K562 (cell line): ENCODE measurements at regions not wholly inside any gene's neighbourhood (a gene's known extent, or its start where the extent isn't known, plus 50 kb on each side); places are given as distances from the start of the nearest gene placed in this dataset.
"Not testable (repeated sequence)": the region's sequence is repeated elsewhere in the genome, so short reads cannot be mapped to it uniquely, and the experiment has no call there.

Experiments
- ATAC-seq: fragments of 200-7000 bp; cut with Tn5 transposase; 3 replicates; pipeline ENCODE4 v1.9.1; 2020; ENCODE audit warnings: moderate library complexity
- BruUV-seq: library from RNA; stranded (reverse); fragments of 400-500 nt; replicated peaks from 2 replicates; lab custom pipeline; 2021; lab: Mats Ljungman, UMichigan
- CTCF ChIA-PET: fragments of 300-600 bp; formaldehyde crosslinking; extraction: SDS; loops from one replicate; lab custom pipeline; 2021; ENCODE audit warnings: low intra/inter-chr PET ratio; lab: Yijun Ruan, JAX
- POLR2A ChIA-PET: fragments of 300-600, 350-650 bp; sonication (Branson Sonifier 250); formaldehyde crosslinking; extraction: SDS; loops from one replicate; lab custom pipeline; 2021; ENCODE audit warnings: antibody characterized with exemption, inconsistent platforms; lab: Yijun Ruan, JAX
- DNase-seq, 4 experiments: peaks; one replicate each; pipeline versions ENCODE4 v3.0.0 to v3.0.0-alpha.2; 2011 to 2018; ENCODE audit warnings: low spot score in 3 of 4, mixed read lengths in 3 of 4; ENCODE audit errors: extremely low read depth in 1 of 4
- FAIRE-seq: peaks from 2 replicates; lab custom pipeline; 2011; peaks lifted over from hg19 to GRCh38; lab: Jason Lieb, UNC
- H2AFZ ChIP-seq: 2 replicates; pipeline ENCODE4 v1.6.0; 2011; ENCODE audit warnings: low read depth, low read length, control low read depth, inconsistent platforms
- H3K27ac ChIP-seq: fragments of 200-600 bp; 3 replicates; pipeline ENCODE4 v1.8.0; 2011; ENCODE audit warnings: low read depth, mild to moderate bottlenecking, control low read depth, inconsistent platforms, low read length, moderate library complexity, mixed read lengths; ENCODE audit errors: extremely low read depth
- H3K27me3 ChIP-seq, 2 experiments: fragments of 300-600 bp in 1 of 2; 2 replicates in 1 of 2; 3 replicates in 1 of 2; pipeline versions ENCODE4 v1.6.0 to v1.8.0; 2011; ENCODE audit warnings: inconsistent platforms in 2 of 2, low read length in 2 of 2, mild to moderate bottlenecking in 1 of 2, mixed read lengths in 1 of 2, moderate library complexity in 1 of 2; ENCODE audit not compliant: control insufficient read depth in 2 of 2, insufficient read depth in 2 of 2
- H3K36me3 ChIP-seq: fragments of 300-600 bp; 3 replicates; pipeline ENCODE4 v1.8.0; 2011; ENCODE audit warnings: mild to moderate bottlenecking, low read length, inconsistent platforms; ENCODE audit not compliant: control insufficient read depth, insufficient read depth
- H3K4me1 ChIP-seq, 2 experiments: fragments of 200-600 bp in 1 of 2; replicated peaks in 1 of 2; 2 replicates in 1 of 2; 3 replicates in 1 of 2; pipeline versions ENCODE4 v1.5.1 to v1.8.0; 2011; ENCODE audit warnings: inconsistent platforms in 2 of 2, low read length in 2 of 2, mild to moderate bottlenecking in 1 of 2, mixed read lengths in 1 of 2, moderate library complexity in 1 of 2; ENCODE audit not compliant: control insufficient read depth in 2 of 2, insufficient read depth in 2 of 2
- H3K4me2 ChIP-seq: 2 replicates; pipeline ENCODE4 v1.6.1; 2011; ENCODE audit warnings: low read length, control low read depth, inconsistent platforms, mixed read lengths; ENCODE audit not compliant: insufficient read depth
- H3K4me3 ChIP-seq: fragments of 200-600 bp; sonication (generic), shearing (Covaris generic); 2 replicates; pipeline ENCODE4 v1.5.1; 2016; ENCODE audit warnings: control low read depth, inconsistent platforms
- H3K79me2 ChIP-seq: fragments of 200-600 bp; 3 replicates; pipeline ENCODE4 v1.8.0; 2011; ENCODE audit warnings: low read length, inconsistent platforms; ENCODE audit not compliant: control insufficient read depth, insufficient read depth
- H3K9ac ChIP-seq, 2 experiments: 2 replicates each; pipeline versions ENCODE4 v1.6.0 to v1.6.1; 2011; ENCODE audit warnings: low read depth in 2 of 2, low read length in 2 of 2, control low read depth in 1 of 2, inconsistent platforms in 1 of 2, mild to moderate bottlenecking in 1 of 2, mixed read lengths in 1 of 2; ENCODE audit not compliant: insufficient read depth in 1 of 2
- H3K9me1 ChIP-seq: one replicate; pipeline ENCODE4 v1.6.0; 2011; ENCODE audit warnings: inconsistent platforms, mild to moderate bottlenecking, low read length, moderate library complexity; ENCODE audit not compliant: control insufficient read depth, insufficient read depth
- H3K9me3 ChIP-seq: replicated peaks from 2 replicates; pipeline ENCODE4 v1.5.1; 2011; ENCODE audit warnings: low read depth, low read length, inconsistent platforms; ENCODE audit not compliant: control insufficient read depth, insufficient read depth
- H4K20me1 ChIP-seq: replicated peaks from 2 replicates; pipeline ENCODE4 v1.6.1; 2011; ENCODE audit warnings: low read length, inconsistent platforms, mixed read lengths; ENCODE audit not compliant: control insufficient read depth, insufficient read depth
- C11orf30 ChIP-seq: fragments of 450-650 bp; IDR thresholded peaks from 2 replicates; pipeline ENCODE4 v1.6.1; 2016; ENCODE audit warnings: low read depth, mild to moderate bottlenecking
- CXXC5 ChIP-seq: fragments of 250-450 bp; sonication (Bioruptor Pico); IDR thresholded peaks from 2 replicates; pipeline ENCODE4 v1.8.0; 2022; ENCODE audit warnings: inconsistent platforms, mild to moderate bottlenecking, moderate library complexity
- ETV1 ChIP-seq: fragments of 450-650 bp; conservative IDR thresholded peaks from 2 replicates; pipeline ENCODE4 v1.6.1; 2016; ENCODE audit warnings: missing genetic modification characterization, control low read depth, low read depth, missing compliant biosample characterization
- ZNF316 ChIP-seq: fragments of 450-650 bp; IDR thresholded peaks from 2 replicates; pipeline ENCODE4 v1.6.1; 2016
- WGBS: fragments of 100-300 bp; shearing (Covaris generic); methylation state at CpG from one replicate; pipeline ENCODE4 v1.1.6; 2016; ENCODE audit warnings: low coverage, mixed read lengths; ENCODE audit not compliant: insufficient coverage; ENCODE audit errors: missing lambda C conversion rate; 5-methylcytosine and 5-hydroxymethylcytosine counted together
- in situ Hi-C: fragments of 300-500 bp; cut with MboI; formaldehyde crosslinking; loops from 4 replicates; pipeline ENCODE4 v1.15.0; 2018; ENCODE audit warnings: inconsistent platforms, mixed read lengths
- intact Hi-C: fragments of 100-400 bp; cut with micrococcal nuclease; formaldehyde crosslinking; loops from 2 replicates; pipeline ENCODE4 v1.14.2; 2022

GRCh38 chr2:111381530-111382306, 261.0 kb downstream of the BCL2L11 start:
- H2AFZ ChIP-seq, H3K36me3 ChIP-seq, H3K4me1 ChIP-seq, H3K4me2 ChIP-seq, BruUV-seq, CTCF ChIA-PET, H3K4me3 ChIP-seq, H3K9ac ChIP-seq, H3K9me3 ChIP-seq, POLR2A ChIA-PET, ATAC-seq, H3K27me3 ChIP-seq, FAIRE-seq, H3K9me1 ChIP-seq, H4K20me1 ChIP-seq, in situ Hi-C loops, H3K79me2 ChIP-seq, H3K27ac ChIP-seq, intact Hi-C loops: not testable (repeated sequence)
- TF ChIP-seq CXXC5 (peak; percentile 40; the same call in 1 of the 2 replicates), ETV1 (0 out of 2 replicates have a peak, but pooled peaks have one; percentile 22)
- DNase-seq: peak in 1 of 4 experiments; percentile 11
- WGBS: 62% methylated on average over 6 of the region's 11 CpGs

GRCh38 chr2:111382507-111382906, 261.8 kb downstream of the BCL2L11 start:
- H3K36me3 ChIP-seq, H3K4me2 ChIP-seq, H3K27ac ChIP-seq, POLR2A ChIA-PET, CTCF ChIA-PET, H3K9me1 ChIP-seq, H3K79me2 ChIP-seq, H3K9me3 ChIP-seq, intact Hi-C loops, BruUV-seq, H2AFZ ChIP-seq, H3K9ac ChIP-seq, ATAC-seq, H3K4me3 ChIP-seq, FAIRE-seq, in situ Hi-C loops, H3K27me3 ChIP-seq, H4K20me1 ChIP-seq, DNase-seq, H3K4me1 ChIP-seq: not testable (repeated sequence)
- TF ChIP-seq C11orf30 (peak; percentile 40; the same call in 1 of the 2 replicates), ZNF316 (peak; percentile 65; the same call in 1 of the 2 replicates)
- WGBS: 100% methylated on average over 2 of the region's 3 CpGs

- H3K27ac ChIP-seq, H3K4me3 ChIP-seq, H3K27me3 ChIP-seq, BruUV-seq, intact Hi-C loops, POLR2A ChIA-PET, H4K20me1 ChIP-seq, H3K79me2 ChIP-seq, H3K9me1 ChIP-seq, H3K9ac ChIP-seq, H3K36me3 ChIP-seq, DNase-seq, H3K4me2 ChIP-seq, in situ Hi-C loops, FAIRE-seq, CTCF ChIA-PET, H3K4me1 ChIP-seq, H3K9me3 ChIP-seq, H2AFZ ChIP-seq, ATAC-seq: not testable (repeated sequence)
- 96% methylated on average over 10 of the region's 12 CpGs for WGBS
Measured at GRCh38 chr2:111383311-111383710, 262.6 kb downstream of the BCL2L11 start.
